ENCODE measurements at regions not wholly inside any gene's neighbourhood (a gene's known extent, or its start where the extent isn't known, plus 50 kb on each side); places are given as distances from the start of the nearest gene placed in this dataset.

DNA sequence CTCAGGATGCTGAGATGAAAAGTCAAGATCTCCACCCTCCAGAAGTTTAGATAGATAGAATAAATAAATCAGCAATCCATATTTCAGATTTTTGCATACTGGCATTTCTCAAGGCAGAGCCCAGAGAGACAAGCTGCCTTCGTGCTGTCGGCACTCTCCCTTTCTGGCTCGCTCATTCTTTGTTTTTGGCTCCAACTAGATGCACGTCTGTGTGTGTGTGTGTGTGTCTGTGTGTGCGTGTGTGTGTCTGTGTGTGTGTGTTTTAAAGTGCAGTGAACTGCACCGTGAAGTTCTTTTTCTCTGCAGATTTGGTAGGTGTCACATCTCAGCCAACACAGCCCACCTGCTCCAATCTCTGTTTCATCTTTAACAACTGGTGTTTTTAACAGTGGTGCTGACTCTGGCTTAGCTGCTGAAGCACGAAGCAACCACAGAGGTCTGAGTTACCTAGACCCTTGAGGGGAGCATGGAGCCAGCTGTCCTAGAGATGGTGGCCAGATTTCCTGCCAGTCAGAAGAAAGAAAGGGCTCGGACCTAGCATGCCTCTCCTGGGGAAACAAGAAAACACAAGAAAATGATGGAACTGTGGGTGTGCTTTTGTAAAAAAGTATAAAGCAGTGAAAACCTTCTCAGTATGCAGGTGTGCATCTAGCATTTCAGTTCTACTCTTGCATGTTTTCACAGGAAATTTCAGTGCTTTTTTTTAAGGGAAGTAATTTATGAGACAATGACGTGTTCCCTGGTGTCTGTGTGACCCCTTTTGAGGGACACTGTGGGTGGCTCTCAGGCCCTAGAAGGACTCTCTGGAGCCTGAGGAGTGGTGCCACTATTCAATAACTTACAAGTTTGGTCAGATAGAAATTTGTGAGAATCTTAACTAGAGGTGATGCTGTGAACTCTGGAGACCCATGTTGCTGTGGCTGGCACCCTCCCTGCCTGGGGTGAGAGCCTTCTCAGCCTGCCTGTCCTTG is 364.3 kb downstream of the RNF144A start:
- no peak for DNase-seq
- H3K27ac ChIP-seq (ENCODE audit: low read length) = no peak overlapping the region
- H3K36me3 ChIP-seq (ENCODE audit: control insufficient read depth, insufficient read depth, low read length) = no peaks in the 10 kb centered on the region
- no peaks in the 10 kb centered on the region for H3K9me3 ChIP-seq (ENCODE audit: control insufficient read depth, low read depth, low read length)
- H3K4me1 ChIP-seq (ENCODE audit: control insufficient read depth, insufficient read depth, low read length) = no peaks in the 10 kb centered on the region
- no peaks in the 10 kb centered on the region for H3K27me3 ChIP-seq (ENCODE audit: control insufficient read depth, insufficient read depth, low read length)
- WGBS (ENCODE audit: insufficient coverage, low lambda C conversion rate) = no CpG with 5 or more reads among the region's 9 CpGs
- no peak overlapping the region for H3K4me3 ChIP-seq (ENCODE audit: low read length)

GRCh38 chr2:7286120-7286519 is 368.9 kb downstream of the RNF144A start:
- Histone ChIP-seq H3K4me1 (ENCODE audit: control insufficient read depth, insufficient read depth, low read length) (no peaks in the 10 kb centered on the region), H3K4me3 (ENCODE audit: low read length) (no peak overlapping the region), H3K27me3 (ENCODE audit: control insufficient read depth, insufficient read depth, low read length) (no peaks in the 10 kb centered on the region), H3K27ac (ENCODE audit: low read length) (no peak overlapping the region), H3K36me3 (ENCODE audit: control insufficient read depth, insufficient read depth, low read length) (no peaks in the 10 kb centered on the region), H3K9me3 (ENCODE audit: control insufficient read depth, low read depth, low read length) (no peaks in the 10 kb centered on the region)
- no CpG with 5 or more reads among the region's 9 CpGs for WGBS (ENCODE audit: insufficient coverage, low lambda C conversion rate)
- no peak for DNase-seq

- no CpG with 5 or more reads among the region's 4 CpGs for WGBS (ENCODE audit: insufficient coverage, low lambda C conversion rate)
- H3K27ac ChIP-seq (ENCODE audit: low read length) = no peak overlapping the region
- no peak for DNase-seq
These were observed 371.3 kb downstream of the RNF144A start for GRCh38 chr2:7288484-7288883.

GRCh38 chr2:7289697-7290096 is 372.5 kb downstream of the RNF144A start:
- H3K4me3 ChIP-seq (ENCODE audit: low read length) = no peak overlapping the region
- no peak overlapping the region for H3K27ac ChIP-seq (ENCODE audit: low read length)
- 70% methylated on average over 2 of the region's 7 CpGs for WGBS (ENCODE audit: insufficient coverage, low lambda C conversion rate)
- H3K27me3 ChIP-seq (ENCODE audit: control insufficient read depth, insufficient read depth, low read length) = no peaks in the 10 kb centered on the region
- H3K4me1 ChIP-seq (ENCODE audit: control insufficient read depth, insufficient read depth, low read length) = no peaks in the 10 kb centered on the region
- no peaks in the 10 kb centered on the region for H3K9me3 ChIP-seq (ENCODE audit: control insufficient read depth, low read depth, low read length)
- no peak for DNase-seq
- H3K36me3 ChIP-seq (ENCODE audit: control insufficient read depth, insufficient read depth, low read length) = no peaks in the 10 kb centered on the region

More at GRCh38 chr2:7288484-7288883, 371.3 kb downstream of the RNF144A start:
- Histone ChIP-seq H3K4me1 (ENCODE audit: control insufficient read depth, insufficient read depth, low read length) (no peaks in the 10 kb centered on the region), H3K9me3 (ENCODE audit: control insufficient read depth, low read depth, low read length) (no peaks in the 10 kb centered on the region), H3K36me3 (ENCODE audit: control insufficient read depth, insufficient read depth, low read length) (no peaks in the 10 kb centered on the region), H3K27me3 (ENCODE audit: control insufficient read depth, insufficient read depth, low read length) (no peaks in the 10 kb centered on the region), H3K4me3 (ENCODE audit: low read length) (no peak overlapping the region)

GRCh38 chr2:7292154-7292691 is 375.0 kb downstream of the RNF144A start:
- Histone ChIP-seq H3K27me3 (ENCODE audit: control insufficient read depth, insufficient read depth, low read length) (no peaks in the 10 kb centered on the region), H3K9me3 (ENCODE audit: control insufficient read depth, low read depth, low read length) (no peaks in the 10 kb centered on the region), H3K4me1 (ENCODE audit: control insufficient read depth, insufficient read depth, low read length) (no peaks in the 10 kb centered on the region), H3K27ac (ENCODE audit: low read length) (no peak overlapping the region), H3K4me3 (ENCODE audit: low read length) (no peak overlapping the region), H3K36me3 (ENCODE audit: control insufficient read depth, insufficient read depth, low read length) (no peaks in the 10 kb centered on the region)
- 91% methylated on average over 4 of the region's 7 CpGs for WGBS (ENCODE audit: insufficient coverage, low lambda C conversion rate)
- DNase-seq = no peak

GRCh38 chr2:7309582-7309981 is 392.4 kb downstream of the RNF144A start:
- WGBS (ENCODE audit: insufficient coverage, low lambda C conversion rate) = 93% methylated on average over 2 of the region's 6 CpGs
- Histone ChIP-seq H3K27ac (ENCODE audit: low read length) (no peak overlapping the region), H3K4me3 (ENCODE audit: low read length) (no peak overlapping the region), H3K4me1 (ENCODE audit: control insufficient read depth, insufficient read depth, low read length) (no peaks in the 10 kb centered on the region), H3K9me3 (ENCODE audit: control insufficient read depth, low read depth, low read length) (no peaks in the 10 kb centered on the region), H3K27me3 (ENCODE audit: control insufficient read depth, insufficient read depth, low read length) (no peaks in the 10 kb centered on the region), H3K36me3 (ENCODE audit: control insufficient read depth, insufficient read depth, low read length) (no peaks in the 10 kb centered on the region)
- no peak for DNase-seq

GRCh38 chr2:7324706-7325105 is 407.5 kb downstream of the RNF144A start:
- no peak overlapping the region for H3K27ac ChIP-seq (ENCODE audit: low read length)
- 59% methylated on average over 3 of the region's 24 CpGs for WGBS (ENCODE audit: insufficient coverage, low lambda C conversion rate)

GRCh38 chr2:7325186-7325585 is 408.0 kb downstream of the RNF144A start:
- H3K9me3 ChIP-seq (ENCODE audit: control insufficient read depth, low read depth, low read length) = no peaks in the 10 kb centered on the region
- no peak overlapping the region for H3K4me3 ChIP-seq (ENCODE audit: low read length)
- WGBS (ENCODE audit: insufficient coverage, low lambda C conversion rate) = no CpG with 5 or more reads among the region's 4 CpGs
- H3K4me1 ChIP-seq (ENCODE audit: control insufficient read depth, insufficient read depth, low read length) = no peaks in the 10 kb centered on the region
- DNase-seq = no peak
- no peaks in the 10 kb centered on the region for H3K36me3 ChIP-seq (ENCODE audit: control insufficient read depth, insufficient read depth, low read length)
- H3K27ac ChIP-seq (ENCODE audit: low read length) = no peak overlapping the region
- peaks cover 7% of the 10 kb centered on the region for H3K27me3 ChIP-seq (ENCODE audit: control insufficient read depth, insufficient read depth, low read length)

More at GRCh38 chr2:7324706-7325105, 407.5 kb downstream of the RNF144A start:
- Histone ChIP-seq H3K4me3 (ENCODE audit: low read length) (no peak overlapping the region), H3K27me3 (ENCODE audit: control insufficient read depth, insufficient read depth, low read length) (peaks cover 7% of the 10 kb centered on the region), H3K36me3 (ENCODE audit: control insufficient read depth, insufficient read depth, low read length) (no peaks in the 10 kb centered on the region), H3K4me1 (ENCODE audit: control insufficient read depth, insufficient read depth, low read length) (no peaks in the 10 kb centered on the region), H3K9me3 (ENCODE audit: control insufficient read depth, low read depth, low read length) (no peaks in the 10 kb centered on the region)
- no peak for DNase-seq

DNA sequence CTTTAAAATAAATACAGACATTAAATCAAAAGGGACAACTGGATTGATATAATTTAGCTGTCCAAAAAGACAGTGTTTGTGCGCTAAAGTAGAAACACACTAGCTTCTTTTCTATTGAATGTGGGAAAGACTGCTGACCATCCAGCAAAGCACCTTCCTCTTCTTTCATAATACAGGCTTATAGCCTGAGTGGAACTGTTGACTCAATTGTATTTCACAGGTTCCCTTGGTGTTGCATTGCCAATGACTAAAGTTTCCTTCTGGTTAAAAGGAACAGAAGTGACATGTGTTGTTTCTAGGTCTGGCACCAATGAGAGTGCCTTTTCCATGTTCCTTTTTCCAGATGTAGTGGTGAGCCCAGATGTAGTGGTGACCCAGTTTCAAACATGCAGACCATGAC is 412.3 kb downstream of the RNF144A start:
- Histone ChIP-seq H3K4me3 (ENCODE audit: low read length) (no peak overlapping the region), H3K9me3 (ENCODE audit: control insufficient read depth, low read depth, low read length) (no peaks in the 10 kb centered on the region), H3K4me1 (ENCODE audit: control insufficient read depth, insufficient read depth, low read length) (no peaks in the 10 kb centered on the region), H3K27ac (ENCODE audit: low read length) (no peak overlapping the region), H3K36me3 (ENCODE audit: control insufficient read depth, insufficient read depth, low read length) (no peaks in the 10 kb centered on the region), H3K27me3 (ENCODE audit: control insufficient read depth, insufficient read depth, low read length) (peaks cover 7% of the 10 kb centered on the region)
- 100% methylated on average over 1 of the region's 1 CpG for WGBS (ENCODE audit: insufficient coverage, low lambda C conversion rate)
- DNase-seq = no peak

- no peaks in the 10 kb centered on the region for H3K36me3 ChIP-seq (ENCODE audit: control insufficient read depth, insufficient read depth, low read length)
- H3K27me3 ChIP-seq (ENCODE audit: control insufficient read depth, insufficient read depth, low read length) = peaks cover 3% of the 10 kb centered on the region
- WGBS (ENCODE audit: insufficient coverage, low lambda C conversion rate) = 26% methylated on average over 2 of the region's 2 CpGs
- no peaks in the 10 kb centered on the region for H3K9me3 ChIP-seq (ENCODE audit: control insufficient read depth, low read depth, low read length)
- no peaks in the 10 kb centered on the region for H3K4me1 ChIP-seq (ENCODE audit: control insufficient read depth, insufficient read depth, low read length)
- no peak for DNase-seq
- no peak overlapping the region for H3K27ac ChIP-seq (ENCODE audit: low read length)
- no peak overlapping the region for H3K4me3 ChIP-seq (ENCODE audit: low read length)
These were observed 416.1 kb downstream of the RNF144A start for GRCh38 chr2:7333189-7333765.
